ENCODE measurements at regions not wholly inside any gene's neighbourhood (a gene's known extent, or its start where the extent isn't known, plus 50 kb on each side); places are given as distances from the start of the nearest gene placed in this dataset.

GRCh38 chr9:78590068-78590467, 293.1 kb downstream of the PSAT1 start:
- no peaks in the 10 kb centered on the region for H3K79me2 ChIP-seq
- no peak overlapping the region for H2AFZ ChIP-seq
- no peaks in the 10 kb centered on the region for H3K9me3 ChIP-seq (ENCODE audit: control insufficient read depth, low read length)
- H3K9ac ChIP-seq: no peak overlapping the region
- H3K4me3 ChIP-seq (ENCODE audit: low read depth, low read length): no peak overlapping the region
- no peak overlapping the region for H3K4me2 ChIP-seq (ENCODE audit: low read length)
- no peaks in the 10 kb centered on the region for H3K27me3 ChIP-seq (ENCODE audit: control insufficient read depth, insufficient read depth, low read length)
- H3K36me3 ChIP-seq (ENCODE audit: control insufficient read depth, insufficient read depth, low read length): no peaks in the 10 kb centered on the region
- TF ChIP-seq CTCF (IDR thresholded peaks at IDR 0.05): no peak
- H3K4me1 ChIP-seq: no peaks in the 10 kb centered on the region
- H3K27ac ChIP-seq: no peak overlapping the region

- TF ChIP-seq CTCF (IDR thresholded peaks at IDR 0.05): no peak
- no peak overlapping the region for H3K27ac ChIP-seq
Observed at GRCh38 chr9:78592811-78593210, 295.9 kb downstream of the PSAT1 start.

GRCh38 chr9:78595200-78595945, 298.4 kb downstream of the PSAT1 start:
- Histone ChIP-seq H3K4me2 (ENCODE audit: low read length) (no peak overlapping the region), H3K4me3 (ENCODE audit: low read depth, low read length) (no peak overlapping the region), H3K9me3 (ENCODE audit: control insufficient read depth, low read length) (no peaks in the 10 kb centered on the region), H3K79me2 (no peaks in the 10 kb centered on the region), H3K36me3 (ENCODE audit: control insufficient read depth, insufficient read depth, low read length) (no peaks in the 10 kb centered on the region), H3K9ac (no peak overlapping the region), H2AFZ (no peak overlapping the region), H3K27me3 (ENCODE audit: control insufficient read depth, insufficient read depth, low read length) (no peaks in the 10 kb centered on the region), H3K4me1 (no peaks in the 10 kb centered on the region), H3K27ac (no peak overlapping the region)
- TF ChIP-seq CTCF (IDR thresholded peaks at IDR 0.05): no peak

More at GRCh38 chr9:78592811-78593210, 295.9 kb downstream of the PSAT1 start:
- H3K9ac ChIP-seq: no peak overlapping the region
- H3K4me2 ChIP-seq (ENCODE audit: low read length): no peak overlapping the region
- no peaks in the 10 kb centered on the region for H3K36me3 ChIP-seq (ENCODE audit: control insufficient read depth, insufficient read depth, low read length)
- H3K79me2 ChIP-seq: no peaks in the 10 kb centered on the region
- no peak overlapping the region for H3K4me3 ChIP-seq (ENCODE audit: low read depth, low read length)
- H3K9me3 ChIP-seq (ENCODE audit: control insufficient read depth, low read length): no peaks in the 10 kb centered on the region
- H2AFZ ChIP-seq: no peak overlapping the region
- no peaks in the 10 kb centered on the region for H3K4me1 ChIP-seq
- no peaks in the 10 kb centered on the region for H3K27me3 ChIP-seq (ENCODE audit: control insufficient read depth, insufficient read depth, low read length)

GRCh38 chr9:78596346-78596745, 299.4 kb downstream of the PSAT1 start:
- TF ChIP-seq CTCF (IDR thresholded peaks at IDR 0.05): no peak
- H3K4me2 ChIP-seq (ENCODE audit: low read length): no peak overlapping the region
- H3K27ac ChIP-seq: no peak overlapping the region
- no peaks in the 10 kb centered on the region for H3K79me2 ChIP-seq
- no peaks in the 10 kb centered on the region for H3K9me3 ChIP-seq (ENCODE audit: control insufficient read depth, low read length)
- no peak overlapping the region for H2AFZ ChIP-seq
- H3K36me3 ChIP-seq (ENCODE audit: control insufficient read depth, insufficient read depth, low read length): no peaks in the 10 kb centered on the region
- no peaks in the 10 kb centered on the region for H3K27me3 ChIP-seq (ENCODE audit: control insufficient read depth, insufficient read depth, low read length)
- no peaks in the 10 kb centered on the region for H3K4me1 ChIP-seq
- no peak overlapping the region for H3K9ac ChIP-seq
- no peak overlapping the region for H3K4me3 ChIP-seq (ENCODE audit: low read depth, low read length)

GRCh38 chr9:78598120-78598519, 301.2 kb downstream of the PSAT1 start:
- H3K27me3 ChIP-seq (ENCODE audit: control insufficient read depth, insufficient read depth, low read length): no peaks in the 10 kb centered on the region
- H3K36me3 ChIP-seq (ENCODE audit: control insufficient read depth, insufficient read depth, low read length): no peaks in the 10 kb centered on the region
- H2AFZ ChIP-seq: no peak overlapping the region
- TF ChIP-seq CTCF (IDR thresholded peaks at IDR 0.05): no peak
- H3K27ac ChIP-seq: no peak overlapping the region
- no peaks in the 10 kb centered on the region for H3K9me3 ChIP-seq (ENCODE audit: control insufficient read depth, low read length)
- H3K4me1 ChIP-seq: no peaks in the 10 kb centered on the region
- H3K4me3 ChIP-seq (ENCODE audit: low read depth, low read length): no peak overlapping the region
- no peak overlapping the region for H3K4me2 ChIP-seq (ENCODE audit: low read length)
- no peak overlapping the region for H3K9ac ChIP-seq
- H3K79me2 ChIP-seq: no peaks in the 10 kb centered on the region
